SK-N-SH (cell line): ENCODE measurements at regions not wholly inside any gene's neighbourhood (a gene's known extent, or its start where the extent isn't known, plus 50 kb on each side); places are given as distances from the start of the nearest gene placed in this dataset.

Source experiments
- CTCF ChIP-seq: fragments of 200-600 bp; sonication (generic); IDR thresholded peaks from 2 replicates; pipeline ENCODE4 v1.6.1; 2017; ENCODE audit warnings: antibody characterized with exemption, mild to moderate bottlenecking, moderate library complexity
- EP300 ChIP-seq, 2 experiments: IDR thresholded peaks; 2 replicates each; pipeline versions ENCODE4 v1.4.0 to v1.6.1; 2012; ENCODE audit warnings: borderline replicate concordance in 1 of 2, low read depth in 1 of 2, low read length in 1 of 2
- FOXJ3 ChIP-seq: sonication (generic); formaldehyde crosslinking; IDR thresholded peaks from 2 replicates; pipeline ENCODE4 v1.5.1; 2020; ENCODE audit warnings: mild to moderate bottlenecking, missing genetic modification reagents
- POLR2AphosphoS5 ChIP-seq: IDR thresholded peaks from 2 replicates; pipeline ENCODE4 v1.6.1; 2012; ENCODE audit warnings: low read depth, low read length
- RAD21 ChIP-seq: IDR thresholded peaks from 2 replicates; pipeline ENCODE4 v1.6.1; 2012; ENCODE audit warnings: mild to moderate bottlenecking, low read length
- REST ChIP-seq: IDR thresholded peaks from 2 replicates; pipeline ENCODE4 v1.6.1; 2012; ENCODE audit warnings: mild to moderate bottlenecking, low read depth, low read length, moderate library complexity
- USF1 ChIP-seq: IDR thresholded peaks from 2 replicates; pipeline ENCODE4 v1.4.0; 2012; ENCODE audit warnings: low read depth, borderline replicate concordance
- YY1 ChIP-seq: IDR thresholded peaks from 2 replicates; pipeline ENCODE4 v1.4.0; 2012; ENCODE audit warnings: low read depth, mild to moderate bottlenecking

- no peak for TF ChIP-seq CTCF
- TF ChIP-seq YY1, result no peak
- no peak for TF ChIP-seq RAD21
- no peak for TF ChIP-seq USF1
- no peak for TF ChIP-seq REST
- no peak for TF ChIP-seq POLR2AphosphoS5
- no peak for TF ChIP-seq EP300 (IDR thresholded peaks at IDR 0.05; ENCODE audit: borderline replicate concordance in 1 of 2, low read depth in 1 of 2, low read length in 1 of 2)
- TF ChIP-seq FOXJ3 (CRISPR knock-in tag), result no peak
Observed at GRCh38 chr2:150697596-150697995, 210.1 kb upstream of the RND3 start.
